Dedifferentiated amniotic fluid mesenchymal stem cell (primary cell): ENCODE measurements at regions not wholly inside any gene's neighbourhood (a gene's known extent, or its start where the extent isn't known, plus 50 kb on each side); places are given as distances from the start of the nearest gene placed in this dataset.
"Not testable (repeated sequence)": the region's sequence is repeated elsewhere in the genome, so short reads cannot be mapped to it uniquely, and the experiment has no call there.

Source experiments
- DNase-seq: peaks from one replicate; pipeline ENCODE4 v3.0.0-alpha.2; 2016; ENCODE audit errors: extremely low spot score

- DNase-seq: no peak
Observed at GRCh38 chr7:156017916-156018700, 205.8 kb upstream of the SHH start.

GRCh38 chr7:156017431-156017830 is 205.2 kb upstream of the SHH start:
- DNase-seq: no peak

GRCh38 chr7:156015237-156016020 is 203.2 kb upstream of the SHH start:
- no peak for DNase-seq

GRCh38 chr7:156014808-156015207 is 202.5 kb upstream of the SHH start:
- DNase-seq: no peak

- no peak for DNase-seq
Observed at GRCh38 chr7:156014201-156014600, 201.9 kb upstream of the SHH start.

GRCh38 chr7:156012412-156012811 is 200.1 kb upstream of the SHH start:
- no peak for DNase-seq

- DNase-seq: no peak
Observed at GRCh38 chr7:156009569-156009968, 197.3 kb upstream of the SHH start.

- DNase-seq: not testable (repeated sequence)
Observed at GRCh38 chr7:156006876-156007275, 194.6 kb upstream of the SHH start.

GRCh38 chr7:156006024-156006423 is 193.8 kb upstream of the SHH start:
- DNase-seq: no peak

GRCh38 chr7:156005202-156005691 is 193.0 kb upstream of the SHH start:
- no peak for DNase-seq

GRCh38 chr7:156004265-156005201 is 192.3 kb upstream of the SHH start:
- DNase-seq: no peak

GRCh38 chr7:156003220-156004162 is 191.2 kb upstream of the SHH start:
- no peak for DNase-seq

- no peak for DNase-seq
Observed at GRCh38 chr7:156002362-156003066, 190.3 kb upstream of the SHH start.

- DNase-seq: no peak
Observed at GRCh38 chr7:156001496-156002260, 189.4 kb upstream of the SHH start.

- DNase-seq: no peak
Observed at GRCh38 chr7:156000601-156001396, 188.5 kb upstream of the SHH start.

GRCh38 chr7:155999631-156000489 is 187.6 kb upstream of the SHH start:
- no peak for DNase-seq
